WTC11 (cell line): ENCODE measurements at regions not wholly inside any gene's neighbourhood (a gene's known extent, or its start where the extent isn't known, plus 50 kb on each side); places are given as distances from the start of the nearest gene placed in this dataset.
"Not testable (repeated sequence)": the region's sequence is repeated elsewhere in the genome, so short reads cannot be mapped to it uniquely, and the experiment has no call there.

Experiments
- ATF1 ChIP-seq: sonication (generic); formaldehyde crosslinking; IDR thresholded peaks from 2 replicates; pipeline ENCODE4 v1.8.1; 2023; ENCODE audit warnings: mild to moderate bottlenecking, moderate library complexity, missing genetic modification reagents
- CDX4 ChIP-seq: fragments of 250-450 bp; sonication (Bioruptor Pico); IDR thresholded peaks from 2 replicates; pipeline ENCODE4 v1.9.0; 2021; ENCODE audit warnings: moderate library complexity, mild to moderate bottlenecking, inconsistent platforms, borderline replicate concordance
- CREB1 ChIP-seq: sonication (generic); formaldehyde crosslinking; IDR thresholded peaks from 2 replicates; pipeline ENCODE4 v1.8.0; 2023; ENCODE audit warnings: mild to moderate bottlenecking, missing genetic modification reagents
- CREM ChIP-seq: sonication (generic); formaldehyde crosslinking; IDR thresholded peaks from 2 replicates; pipeline ENCODE4 v1.8.1; 2022; ENCODE audit warnings: mild to moderate bottlenecking, missing genetic modification reagents, moderate library complexity
- CTCF ChIP-seq: fragments of 200-600 bp; IDR thresholded peaks from 2 replicates; pipeline ENCODE4 v1.8.0; 2022; ENCODE audit warnings: antibody characterized with exemption
- ELF4 ChIP-seq: sonication (generic); formaldehyde crosslinking; IDR thresholded peaks from 2 replicates; pipeline ENCODE4 v1.8.1; 2022; ENCODE audit warnings: low read depth, mild to moderate bottlenecking, moderate library complexity, missing genetic modification reagents
- NFE2L1 ChIP-seq: sonication (generic); formaldehyde crosslinking; IDR thresholded peaks from 2 replicates; pipeline ENCODE4 v1.8.1; 2023; ENCODE audit warnings: missing genetic modification reagents
- TCF7 ChIP-seq: sonication (generic); formaldehyde crosslinking; IDR thresholded peaks from 2 replicates; pipeline ENCODE4 v1.8.0; 2022; ENCODE audit warnings: mild to moderate bottlenecking, low read depth, missing genetic modification reagents, moderate library complexity
- ZNF121 ChIP-seq: sonication (generic); formaldehyde crosslinking; IDR thresholded peaks from 2 replicates; pipeline ENCODE4 v1.8.0; 2023; ENCODE audit warnings: missing genetic modification reagents
- ZNF396 ChIP-seq: fragments of 250-450 bp; sonication (Bioruptor Pico); IDR thresholded peaks from 2 replicates; pipeline ENCODE4 v1.8.0; 2021; ENCODE audit warnings: mild to moderate bottlenecking, moderate library complexity, borderline replicate concordance

- TF ChIP-seq ATF1 (CRISPR knock-in tag); CREB1 (CRISPR knock-in tag); CREM (CRISPR knock-in tag); CTCF; CDX4 (CRISPR knock-in tag); ZNF396 (CRISPR knock-in tag); ELF4; ZNF121 (CRISPR knock-in tag); NFE2L1; TCF7 (CRISPR knock-in tag): not testable (repeated sequence)
These were observed 263.9 kb downstream of the GATA3 start for GRCh38 chr10:8318429-8318828.
